ENCODE measurements at regions not wholly inside any gene's neighbourhood (a gene's known extent, or its start where the extent isn't known, plus 50 kb on each side); places are given as distances from the start of the nearest gene placed in this dataset.

DNA sequence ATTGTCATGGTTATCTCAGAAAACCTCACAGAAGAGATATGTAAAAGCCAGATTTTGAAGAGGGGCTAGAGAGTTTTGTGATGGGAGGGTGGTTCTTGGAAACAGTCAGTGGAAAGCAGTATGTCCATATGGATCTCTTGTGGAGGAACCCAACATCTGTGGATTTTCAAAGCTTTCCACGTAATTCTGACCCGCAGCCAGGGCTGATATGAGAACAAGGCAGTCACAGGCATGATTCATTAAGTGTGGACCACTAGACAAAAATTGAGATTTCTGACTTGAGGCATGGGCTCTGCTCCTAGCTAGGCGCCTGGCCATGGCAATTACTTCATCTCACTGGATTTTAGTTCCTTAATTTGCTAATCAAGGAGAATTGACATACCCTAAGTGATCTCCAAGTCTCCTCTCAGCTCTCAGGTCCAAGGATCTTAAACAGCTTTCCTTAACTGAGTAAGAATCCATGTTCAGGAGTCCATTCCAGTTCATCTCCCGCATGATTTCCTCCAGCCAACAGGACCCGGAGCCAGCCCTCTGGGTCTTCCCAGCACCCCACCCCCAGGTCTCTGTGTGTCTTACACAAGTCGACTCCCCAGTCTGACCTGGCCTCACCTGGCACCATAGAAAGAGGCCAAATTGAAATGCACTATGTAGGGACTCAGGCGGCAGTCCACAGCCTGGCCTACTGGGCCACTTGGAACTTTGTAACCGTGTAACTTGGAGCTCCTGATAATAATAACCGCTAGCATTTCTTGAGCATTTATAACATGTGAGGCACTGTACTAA lies 176.3 kb upstream of the PARP11 start:
- no peak for DNase-seq (ENCODE audit: low spot score in 2 of 2, unreplicated experiment in 2 of 2)
- H3K9me3 Mint-ChIP-seq: no peaks in the 10 kb centered on the region
- peaks cover 28% of the 10 kb centered on the region for H3K4me1 Mint-ChIP-seq
- no peak overlapping the region for H3K4me3 Mint-ChIP-seq
- H3K36me3 Mint-ChIP-seq: no peaks in the 10 kb centered on the region
- no peaks in the 10 kb centered on the region for H3K27me3 Mint-ChIP-seq (ENCODE audit: low read depth)
- TF ChIP-seq, protein P1, sequence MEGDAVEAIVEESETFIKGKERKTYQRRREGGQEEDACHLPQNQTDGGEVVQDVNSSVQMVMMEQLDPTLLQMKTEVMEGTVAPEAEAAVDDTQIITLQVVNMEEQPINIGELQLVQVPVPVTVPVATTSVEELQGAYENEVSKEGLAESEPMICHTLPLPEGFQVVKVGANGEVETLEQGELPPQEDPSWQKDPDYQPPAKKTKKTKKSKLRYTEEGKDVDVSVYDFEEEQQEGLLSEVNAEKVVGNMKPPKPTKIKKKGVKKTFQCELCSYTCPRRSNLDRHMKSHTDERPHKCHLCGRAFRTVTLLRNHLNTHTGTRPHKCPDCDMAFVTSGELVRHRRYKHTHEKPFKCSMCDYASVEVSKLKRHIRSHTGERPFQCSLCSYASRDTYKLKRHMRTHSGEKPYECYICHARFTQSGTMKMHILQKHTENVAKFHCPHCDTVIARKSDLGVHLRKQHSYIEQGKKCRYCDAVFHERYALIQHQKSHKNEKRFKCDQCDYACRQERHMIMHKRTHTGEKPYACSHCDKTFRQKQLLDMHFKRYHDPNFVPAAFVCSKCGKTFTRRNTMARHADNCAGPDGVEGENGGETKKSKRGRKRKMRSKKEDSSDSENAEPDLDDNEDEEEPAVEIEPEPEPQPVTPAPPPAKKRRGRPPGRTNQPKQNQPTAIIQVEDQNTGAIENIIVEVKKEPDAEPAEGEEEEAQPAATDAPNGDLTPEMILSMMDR (IDR thresholded peaks at IDR 0.05; ENCODE audit: unreplicated experiment): no peak
- no peak overlapping the region for H3K27ac Mint-ChIP-seq

DNA sequence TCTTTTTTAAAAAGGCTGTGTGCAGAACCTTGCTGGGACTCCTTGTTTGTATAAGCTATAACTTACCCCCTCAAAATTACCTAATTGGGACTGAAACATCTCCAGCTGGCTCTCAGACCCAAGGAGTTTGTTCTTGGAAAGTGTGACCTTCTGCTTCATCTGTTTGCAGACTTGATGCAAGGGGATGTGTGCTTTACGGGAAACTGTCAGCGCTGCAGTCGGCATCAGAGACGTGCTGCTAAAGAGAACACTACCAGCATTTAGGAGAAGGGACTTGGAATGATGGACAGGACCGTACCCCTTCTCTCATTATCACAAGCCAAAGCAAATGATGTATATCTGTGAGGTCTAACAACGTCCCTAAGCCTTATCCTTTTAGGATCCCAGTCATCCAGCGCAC lies 174.2 kb upstream of the PARP11 start:
- DNase-seq (ENCODE audit: low spot score in 2 of 2, unreplicated experiment in 2 of 2): no peak
- no peaks in the 10 kb centered on the region for H3K27me3 Mint-ChIP-seq (ENCODE audit: low read depth)
- no peaks in the 10 kb centered on the region for H3K9me3 Mint-ChIP-seq
- H3K4me1 Mint-ChIP-seq: peaks cover 19% of the 10 kb centered on the region
- no peaks in the 10 kb centered on the region for H3K36me3 Mint-ChIP-seq
- TF ChIP-seq, protein P1 (IDR thresholded peaks at IDR 0.05; ENCODE audit: unreplicated experiment): no peak
- H3K4me3 Mint-ChIP-seq: no peak overlapping the region
- H3K27ac Mint-ChIP-seq: no peak overlapping the region

DNA sequence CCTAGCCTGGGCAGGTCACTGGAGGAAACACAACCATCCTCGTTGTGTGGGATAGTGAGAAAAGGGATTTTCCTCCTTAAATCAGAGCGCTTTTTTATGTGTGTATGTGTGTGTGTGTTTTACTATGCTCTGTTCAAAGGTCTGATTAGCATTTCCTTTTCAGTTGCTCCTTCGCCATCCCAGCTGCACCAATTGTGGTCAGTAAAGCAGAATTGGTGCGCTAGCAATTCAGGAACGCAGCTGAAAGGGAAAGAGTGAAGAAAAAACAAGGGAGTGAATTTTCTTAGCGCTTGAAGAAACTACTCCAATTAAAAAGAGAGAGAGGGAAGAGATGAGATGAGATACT lies 173.3 kb upstream of the PARP11 start:
- Mint-ChIP-seq H3K36me3 (no peaks in the 10 kb centered on the region), H3K9me3 (no peaks in the 10 kb centered on the region), H3K4me1 (peaks cover 20% of the 10 kb centered on the region), H3K4me3 (no peak overlapping the region), H3K27ac (no peak overlapping the region), H3K27me3 (ENCODE audit: low read depth) (no peaks in the 10 kb centered on the region)
- DNase-seq (ENCODE audit: low spot score in 2 of 2, unreplicated experiment in 2 of 2): no peak
- TF ChIP-seq, protein P1 (IDR thresholded peaks at IDR 0.05; ENCODE audit: unreplicated experiment): no peak

DNA sequence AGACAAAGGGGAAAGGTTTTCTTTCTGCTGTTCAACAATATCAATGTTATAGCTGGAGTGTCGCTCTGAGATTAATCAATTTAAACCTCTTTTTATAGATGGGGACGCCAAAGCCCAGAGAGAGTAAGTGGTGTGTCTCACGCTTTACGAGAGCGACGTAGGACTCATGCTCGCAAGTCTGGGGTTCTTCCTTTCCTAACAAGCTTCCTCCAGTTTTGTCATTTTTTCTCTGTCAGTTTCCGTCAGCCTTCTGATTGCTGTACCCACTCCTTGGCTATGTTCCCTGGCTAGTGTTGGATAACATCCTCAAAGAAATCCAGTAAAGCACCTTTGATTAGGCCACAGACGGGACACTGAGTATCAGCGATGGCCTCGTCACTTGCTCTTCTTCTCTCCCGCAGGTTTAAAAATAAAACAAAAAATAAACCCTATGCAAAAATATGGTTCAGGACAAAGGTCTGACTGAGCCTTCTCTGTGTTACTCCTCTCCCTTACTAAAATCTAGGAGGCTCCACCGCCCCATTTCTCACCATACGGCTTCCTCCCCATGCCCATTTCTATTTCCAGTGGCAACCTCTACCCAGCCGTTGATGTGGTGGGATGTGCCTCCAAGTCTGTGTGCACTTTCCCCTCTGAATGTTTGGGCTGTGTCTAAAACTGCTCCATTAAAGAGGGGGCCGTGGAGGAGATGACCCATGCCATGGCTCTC lies 172.7 kb upstream of the PARP11 start:
- Mint-ChIP-seq H3K27ac (no peak overlapping the region), H3K4me1 (peaks cover 21% of the 10 kb centered on the region), H3K36me3 (no peaks in the 10 kb centered on the region), H3K4me3 (no peak overlapping the region), H3K9me3 (no peaks in the 10 kb centered on the region), H3K27me3 (ENCODE audit: low read depth) (no peaks in the 10 kb centered on the region)
- TF ChIP-seq, protein P1 (IDR thresholded peaks at IDR 0.05; ENCODE audit: unreplicated experiment): no peak
- no peak for DNase-seq (ENCODE audit: low spot score in 2 of 2, unreplicated experiment in 2 of 2)

DNA sequence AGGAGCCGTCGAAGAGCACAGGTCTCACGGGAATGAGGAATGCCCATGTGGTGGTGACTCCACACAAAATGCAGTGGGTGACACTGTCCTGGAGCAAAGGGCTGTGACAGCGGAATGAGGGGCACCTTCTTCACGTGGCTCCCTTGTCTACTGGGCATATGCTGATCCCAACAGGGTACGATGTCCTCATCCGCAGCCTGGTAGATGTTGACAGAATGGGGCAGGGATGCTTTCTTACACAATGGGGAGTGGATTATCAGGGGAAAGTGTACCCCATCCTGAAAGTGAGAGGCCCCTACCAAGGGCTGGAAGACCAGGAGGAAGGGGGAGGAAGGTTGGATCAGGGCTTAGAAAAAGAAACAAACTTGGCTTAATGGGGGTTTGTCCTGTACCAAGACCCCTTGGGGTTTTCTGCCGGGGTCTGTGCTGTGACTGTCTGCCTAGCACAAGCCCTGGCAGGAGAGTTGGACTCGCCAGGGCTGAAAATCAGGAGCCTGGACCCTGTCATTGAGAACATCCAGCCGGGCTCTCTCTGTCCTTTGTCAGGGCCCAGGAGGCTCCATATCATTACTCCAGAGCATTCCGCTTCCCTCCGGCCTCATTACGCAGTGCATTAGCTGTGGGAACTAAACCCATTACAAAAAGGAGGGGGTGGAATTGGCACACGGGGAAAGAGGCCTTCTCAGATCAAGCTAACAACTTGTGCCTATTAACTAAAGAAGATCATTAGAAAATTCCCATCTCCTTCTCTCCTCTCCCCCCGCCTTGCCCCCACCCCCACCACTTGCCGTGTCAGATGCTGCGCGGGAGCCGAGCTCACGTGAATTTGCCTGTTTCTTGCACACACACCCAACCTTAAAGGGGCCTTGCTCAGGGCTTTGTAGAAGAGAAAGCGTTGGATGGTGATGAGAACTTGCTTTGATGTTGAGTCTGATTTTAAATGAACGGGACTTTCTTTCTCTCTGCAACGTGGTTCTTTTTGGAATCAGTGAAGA lies 171.8 kb upstream of the PARP11 start:
- Mint-ChIP-seq H3K9me3 (no peaks in the 10 kb centered on the region), H3K27ac (no peak overlapping the region), H3K27me3 (ENCODE audit: low read depth) (no peaks in the 10 kb centered on the region), H3K4me1 (peaks cover 25% of the 10 kb centered on the region), H3K36me3 (no peaks in the 10 kb centered on the region), H3K4me3 (no peak overlapping the region)
- DNase-seq (ENCODE audit: low spot score in 2 of 2, unreplicated experiment in 2 of 2): no peak
- TF ChIP-seq, protein P1 (IDR thresholded peaks at IDR 0.05; ENCODE audit: unreplicated experiment): no peak

Data from mesothelial cell of epicardium (in vitro differentiated cells).